ENCODE measurements at regions not wholly inside any gene's neighbourhood (a gene's known extent, or its start where the extent isn't known, plus 50 kb on each side); places are given as distances from the start of the nearest gene placed in this dataset.

GRCh38 chr19:33927789-33928457 is 131.3 kb downstream of the KCTD15 start:
- H3K4me3 ChIP-seq (ENCODE audit: low read depth, low read length), result no peak overlapping the region
- no peak for TF ChIP-seq CTCF (IDR thresholded peaks at IDR 0.05; ENCODE audit: low read depth, low read length, missing control alignments)
- DNase-seq (ENCODE audit: low read depth), result no peak

- DNase-seq (ENCODE audit: low read depth), result no peak
- no peak for TF ChIP-seq CTCF (IDR thresholded peaks at IDR 0.05; ENCODE audit: low read depth, low read length, missing control alignments)
- H3K4me3 ChIP-seq (ENCODE audit: low read depth, low read length), result no peak overlapping the region
These were observed 131.8 kb downstream of the KCTD15 start for GRCh38 chr19:33928458-33928950.

- no peak for TF ChIP-seq CTCF (IDR thresholded peaks at IDR 0.05; ENCODE audit: low read depth, low read length, missing control alignments)
- no peak for DNase-seq (ENCODE audit: low read depth)
- H3K4me3 ChIP-seq (ENCODE audit: low read depth, low read length), result no peak overlapping the region
These were observed 137.3 kb downstream of the KCTD15 start for GRCh38 chr19:33933931-33934330.

- H3K4me3 ChIP-seq (ENCODE audit: low read depth, low read length), result no peak overlapping the region
- DNase-seq (ENCODE audit: low read depth), result no peak
- TF ChIP-seq CTCF (IDR thresholded peaks at IDR 0.05; ENCODE audit: low read depth, low read length, missing control alignments), result no peak
These were observed 142.2 kb downstream of the KCTD15 start for GRCh38 chr19:33938821-33939220.

- TF ChIP-seq CTCF (IDR thresholded peaks at IDR 0.05; ENCODE audit: low read depth, low read length, missing control alignments), result no peak
- DNase-seq (ENCODE audit: low read depth), result no peak
- H3K4me3 ChIP-seq (ENCODE audit: low read depth, low read length), result no peak overlapping the region
These were observed 144.5 kb downstream of the KCTD15 start for GRCh38 chr19:33941133-33941532.

- DNase-seq (ENCODE audit: low read depth), result no peak
- H3K4me3 ChIP-seq (ENCODE audit: low read depth, low read length), result no peak overlapping the region
- TF ChIP-seq CTCF (IDR thresholded peaks at IDR 0.05; ENCODE audit: low read depth, low read length, missing control alignments), result no peak
These were observed 150.0 kb downstream of the KCTD15 start for GRCh38 chr19:33946535-33947264.

Measured in GM12864 (cell line).